ENCODE measurements at regions not wholly inside any gene's neighbourhood (a gene's known extent, or its start where the extent isn't known, plus 50 kb on each side); places are given as distances from the start of the nearest gene placed in this dataset.
A peak's percentile ranks its signal among the peaks of the same experiment; 100 is the strongest.

DNA sequence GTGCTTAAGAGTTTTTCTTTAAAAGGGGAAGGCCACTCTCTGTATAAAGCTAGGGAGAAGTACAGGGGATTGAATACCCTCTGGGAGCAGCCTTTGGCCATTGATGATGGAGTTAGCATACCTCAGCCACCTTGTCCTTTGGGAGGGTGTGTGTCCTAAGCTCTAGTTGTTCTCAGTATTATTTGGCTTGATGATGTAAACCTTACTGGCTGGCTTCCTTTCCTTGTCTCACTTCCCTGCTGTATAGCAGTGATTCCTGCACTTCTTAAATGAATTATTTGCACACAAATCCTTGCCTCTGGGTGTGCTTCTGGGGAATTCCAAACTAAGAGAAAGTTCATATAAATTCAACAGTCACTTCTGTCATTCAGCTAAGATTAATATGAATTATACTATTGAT lies 234.9 kb upstream of the RIOK2 start:
- DNase-seq (ENCODE audit: low spot score in 2 of 2), result no peak
- H3K36me3 ChIP-seq (replicated peaks), result no peaks in the 10 kb centered on the region
- H3K4me3 ChIP-seq, result no peak overlapping the region
- in situ Hi-C loops (cut with MboI; ENCODE audit: low sequenced_read_pairs), result no loop called here
- no peaks in the 10 kb centered on the region for H3K27me3 ChIP-seq (ENCODE audit: low read depth)
- H3K4me1 ChIP-seq, result peaks cover 8% of the 10 kb centered on the region
- H3K9me3 ChIP-seq, result no peaks in the 10 kb centered on the region

DNA sequence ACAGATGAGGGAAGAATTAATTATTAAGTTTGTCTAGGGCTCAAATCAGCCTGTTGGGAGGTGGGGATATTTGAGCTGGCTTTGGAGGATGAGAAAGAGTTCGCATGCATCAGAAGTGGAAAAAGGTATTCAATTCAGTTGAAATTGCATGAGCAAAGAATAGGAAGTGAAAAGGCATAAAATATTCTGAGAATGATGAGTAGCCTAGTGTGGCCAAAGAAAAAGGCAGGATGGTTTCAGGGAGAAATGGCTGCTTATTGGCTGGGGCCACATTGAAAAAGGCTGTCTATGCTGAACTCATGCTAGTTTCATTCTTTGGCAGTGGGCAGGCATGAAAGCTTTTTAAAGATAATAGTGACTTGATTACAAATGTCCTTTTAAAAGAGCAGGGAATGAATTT lies 235.4 kb upstream of the RIOK2 start:
- H3K27me3 ChIP-seq (ENCODE audit: low read depth), result no peaks in the 10 kb centered on the region
- no peaks in the 10 kb centered on the region for H3K36me3 ChIP-seq (replicated peaks)
- no peak overlapping the region for H3K4me3 ChIP-seq
- in situ Hi-C loops (cut with MboI; ENCODE audit: low sequenced_read_pairs), result no loop called here
- H3K4me1 ChIP-seq, result peaks cover 3% of the 10 kb centered on the region; the same call in 1 of the 2 replicates
- H3K9me3 ChIP-seq, result no peaks in the 10 kb centered on the region
- no peak for DNase-seq (ENCODE audit: low spot score in 2 of 2)

DNA sequence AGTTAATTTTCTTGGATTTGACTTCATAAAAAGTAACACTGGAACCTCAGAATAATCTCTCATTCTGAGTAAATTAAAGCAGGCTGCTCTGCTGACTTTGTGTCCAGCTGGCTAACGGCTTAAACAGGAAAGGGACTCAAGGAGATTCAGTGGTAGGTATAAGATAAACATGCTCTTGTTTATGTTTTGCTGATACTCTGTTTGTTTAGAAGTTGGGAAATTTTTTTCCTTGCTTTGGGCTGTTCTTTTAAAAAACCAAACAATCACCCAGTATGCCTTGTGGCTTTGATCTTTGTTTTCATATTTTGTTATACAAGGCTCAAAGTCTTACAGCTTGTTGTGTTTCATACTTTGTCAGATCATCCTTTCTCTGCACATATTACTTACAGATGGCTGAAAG lies 237.6 kb upstream of the RIOK2 start:
- peaks cover under 1% of the 10 kb centered on the region; the same call in 1 of the 2 replicates for H3K4me1 ChIP-seq
- no peak overlapping the region for H3K4me3 ChIP-seq
- in situ Hi-C loops (cut with MboI; ENCODE audit: low sequenced_read_pairs), result loop anchor here (10.0 kb wide), 1 partner anchor 114 kb away; no protein-coding TSS in a partner anchor
- no peaks in the 10 kb centered on the region for H3K36me3 ChIP-seq (replicated peaks)
- H3K27me3 ChIP-seq (ENCODE audit: low read depth), result no peaks in the 10 kb centered on the region
- DNase-seq (ENCODE audit: low spot score in 2 of 2), result no peak
- no peaks in the 10 kb centered on the region for H3K9me3 ChIP-seq

DNA sequence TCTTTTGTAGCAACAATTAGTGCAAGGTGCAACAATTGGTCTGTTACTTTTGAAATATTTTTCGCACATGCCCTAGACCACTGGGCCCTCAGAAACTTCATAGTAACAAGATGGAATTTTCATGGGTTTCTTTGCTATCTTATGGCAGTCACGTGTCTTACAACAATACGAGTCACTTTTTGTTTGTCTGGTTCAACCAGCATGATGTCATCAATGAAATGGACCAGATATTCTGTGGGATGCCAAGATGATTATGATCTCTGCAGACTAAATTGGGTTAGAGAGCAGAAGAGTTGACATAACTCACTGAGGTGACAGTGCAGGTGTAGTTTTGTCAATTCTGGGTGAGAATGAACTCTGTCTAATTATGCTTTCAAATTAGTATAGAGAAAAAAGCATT lies 239.6 kb upstream of the RIOK2 start:
- Histone ChIP-seq H3K9me3 (no peaks in the 10 kb centered on the region), H3K36me3 (replicated peaks) (no peaks in the 10 kb centered on the region), H3K4me3 (no peak overlapping the region), H3K4me1 (no peaks in the 10 kb centered on the region), H3K27me3 (ENCODE audit: low read depth) (no peaks in the 10 kb centered on the region)
- DNase-seq (ENCODE audit: low spot score in 2 of 2), result no peak
- in situ Hi-C loops (cut with MboI; ENCODE audit: low sequenced_read_pairs), result loop anchor here (10.0 kb wide), 1 partner anchor 112 kb away; no protein-coding TSS in a partner anchor

DNA sequence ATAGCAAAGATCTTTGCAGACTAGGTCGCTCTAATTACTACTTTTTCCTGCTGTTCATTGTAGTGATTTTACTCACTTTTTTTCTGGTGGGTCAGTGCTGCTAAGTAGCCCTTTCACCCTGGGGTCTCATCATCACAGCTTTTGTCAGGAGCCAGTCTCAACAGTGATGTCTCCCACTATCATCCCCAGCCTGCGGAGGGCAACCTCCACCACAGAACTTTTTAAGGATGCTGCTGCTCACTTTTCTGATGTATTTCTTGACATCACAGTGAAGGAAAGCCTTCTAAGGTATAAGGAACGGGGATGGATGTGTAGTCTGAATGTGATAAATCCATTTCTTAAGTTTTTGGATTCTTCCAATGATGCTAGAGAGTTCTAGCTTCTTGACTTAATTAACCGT lies 242.5 kb upstream of the RIOK2 start:
- Histone ChIP-seq H3K4me1 (no peaks in the 10 kb centered on the region), H3K9me3 (no peaks in the 10 kb centered on the region), H3K4me3 (no peak overlapping the region), H3K27me3 (ENCODE audit: low read depth) (no peaks in the 10 kb centered on the region), H3K36me3 (replicated peaks) (no peaks in the 10 kb centered on the region)
- in situ Hi-C loops (cut with MboI; ENCODE audit: low sequenced_read_pairs), result loop anchor here (10.0 kb wide), 1 partner anchor 109 kb away; no protein-coding TSS in a partner anchor
- peak in 1 of 2 experiments; percentile 60 for DNase-seq (ENCODE audit: low spot score in 2 of 2)

DNA sequence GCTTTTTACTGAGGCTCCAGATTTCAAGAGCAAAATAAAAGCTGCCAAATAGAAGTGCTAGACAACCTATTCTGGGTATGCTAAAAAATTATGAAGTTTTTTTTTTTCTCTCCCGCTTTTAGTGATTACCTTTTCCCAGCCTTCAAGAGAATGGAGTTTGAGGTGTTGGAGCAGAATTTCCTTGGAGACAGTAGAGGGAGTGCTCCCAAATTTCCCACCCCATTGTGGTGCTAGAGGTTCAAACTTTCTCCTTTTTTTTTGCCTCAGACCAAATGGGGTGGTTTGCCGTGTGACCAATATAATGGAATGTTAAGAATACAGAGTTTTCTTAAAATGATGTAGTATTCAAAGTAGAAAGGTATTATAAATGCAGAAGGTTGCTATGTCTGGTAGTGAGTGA lies 244.2 kb upstream of the RIOK2 start:
- H3K27me3 ChIP-seq (ENCODE audit: low read depth), result no peaks in the 10 kb centered on the region
- in situ Hi-C loops (cut with MboI; ENCODE audit: low sequenced_read_pairs), result loop anchor here (10.0 kb wide), 1 partner anchor 108 kb away; no protein-coding TSS in a partner anchor

DNA sequence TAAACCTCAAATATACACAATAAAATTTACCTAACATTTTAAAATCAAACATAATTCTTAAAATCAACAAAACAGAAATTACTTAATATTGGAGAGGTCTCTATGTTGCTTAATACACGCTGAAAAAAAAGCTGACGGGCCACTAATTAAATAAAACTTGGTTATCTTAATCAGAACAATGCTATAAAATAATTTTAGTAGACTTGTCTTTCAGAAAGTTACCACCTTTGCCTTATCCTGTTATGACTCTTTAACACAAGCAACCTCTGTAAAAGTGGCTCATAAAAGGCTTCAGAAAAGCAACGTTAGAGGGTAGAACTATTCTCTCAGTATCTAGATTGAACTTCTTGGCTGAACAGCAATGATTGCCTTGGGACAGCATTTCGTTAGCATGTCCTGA lies 251.0 kb upstream of the RIOK2 start:
- Histone ChIP-seq H3K9me3 (no peaks in the 10 kb centered on the region), H3K4me3 (no peak overlapping the region), H3K27me3 (ENCODE audit: low read depth) (no peaks in the 10 kb centered on the region), H3K4me1 (peaks cover 10% of the 10 kb centered on the region), H3K36me3 (replicated peaks) (no peaks in the 10 kb centered on the region)
- no peak for DNase-seq (ENCODE audit: low spot score in 2 of 2)
- in situ Hi-C loops (cut with MboI; ENCODE audit: low sequenced_read_pairs), result no loop called here

More for the DNA sequence above, 244.2 kb upstream of the RIOK2 start:
- no peaks in the 10 kb centered on the region for H3K9me3 ChIP-seq
- no peak overlapping the region for H3K4me3 ChIP-seq
- no peaks in the 10 kb centered on the region for H3K4me1 ChIP-seq
- no peaks in the 10 kb centered on the region for H3K36me3 ChIP-seq (replicated peaks)
- DNase-seq (ENCODE audit: low spot score in 2 of 2), result no peak

DNA sequence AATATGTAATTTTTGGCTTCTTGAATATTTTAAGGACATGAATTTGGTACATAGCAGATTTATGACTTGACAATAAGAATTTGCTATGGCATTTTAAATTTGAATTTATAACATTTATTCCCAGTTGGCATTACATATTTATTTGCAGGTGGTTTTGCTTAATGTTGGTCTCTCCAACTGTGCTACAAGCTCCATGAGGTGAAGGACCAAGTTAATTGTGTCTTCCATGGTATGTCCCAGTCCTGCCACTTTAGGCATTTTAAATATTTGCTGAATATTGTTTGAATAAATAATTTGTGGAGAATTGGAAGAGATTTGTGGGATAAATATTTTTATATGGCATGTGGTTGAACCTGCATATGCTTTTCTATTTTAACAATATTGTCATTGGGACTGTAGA lies 253.4 kb upstream of the RIOK2 start:
- DNase-seq (ENCODE audit: low spot score in 2 of 2), result no peak
- in situ Hi-C loops (cut with MboI; ENCODE audit: low sequenced_read_pairs), result no loop called here
- Histone ChIP-seq H3K9me3 (no peaks in the 10 kb centered on the region), H3K27me3 (ENCODE audit: low read depth) (no peaks in the 10 kb centered on the region), H3K4me3 (no peak overlapping the region), H3K36me3 (replicated peaks) (no peaks in the 10 kb centered on the region), H3K4me1 (peaks cover 16% of the 10 kb centered on the region)

DNA sequence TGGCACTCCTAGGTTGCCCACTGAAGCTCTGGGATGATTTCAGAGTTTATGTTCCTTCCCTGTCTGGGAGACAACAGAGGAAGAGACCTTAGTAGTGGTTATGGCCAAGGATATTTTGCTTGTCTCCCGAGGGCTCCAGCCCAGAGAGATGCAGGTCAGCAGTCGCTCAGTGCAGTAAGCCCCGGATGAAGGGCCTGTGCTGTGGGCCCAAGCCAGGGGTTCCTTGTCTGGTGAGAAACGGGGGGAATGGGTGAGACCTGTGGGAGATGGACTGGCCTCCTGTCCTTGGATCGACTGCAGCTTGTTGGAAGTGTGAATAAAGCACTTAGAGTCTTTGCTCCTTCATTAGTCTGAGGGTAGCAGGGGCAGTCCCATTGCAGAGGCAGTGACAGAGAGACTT lies 260.7 kb upstream of the RIOK2 start:
- no peak for DNase-seq (ENCODE audit: low spot score in 2 of 2)
- Histone ChIP-seq H3K9me3 (no peaks in the 10 kb centered on the region; the same call in 1 of the 2 replicates), H3K27me3 (ENCODE audit: low read depth) (no peaks in the 10 kb centered on the region), H3K4me3 (no peak overlapping the region), H3K4me1 (peaks cover 8% of the 10 kb centered on the region), H3K36me3 (replicated peaks) (no peaks in the 10 kb centered on the region)
- in situ Hi-C loops (cut with MboI; ENCODE audit: low sequenced_read_pairs), result no loop called here

DNA sequence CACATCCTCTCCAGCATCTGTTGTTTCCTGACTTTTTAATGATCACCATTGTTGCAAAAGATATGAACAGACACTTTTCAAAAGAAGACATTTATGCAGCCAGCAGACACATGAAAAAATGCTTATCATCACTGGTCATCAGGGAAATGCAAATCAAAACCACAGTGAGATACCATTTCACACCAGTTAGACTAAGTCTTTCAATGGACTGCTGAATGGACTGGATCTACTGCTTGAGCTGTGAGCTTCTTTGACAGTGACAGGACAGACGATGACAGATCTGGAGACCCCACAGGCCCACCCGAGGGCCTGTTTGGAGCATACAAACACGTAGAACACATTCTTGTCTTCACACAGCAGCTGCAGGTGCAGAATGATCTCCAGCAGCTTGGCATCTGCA lies 266.1 kb upstream of the RIOK2 start:
- Histone ChIP-seq H3K27me3 (ENCODE audit: low read depth) (no peaks in the 10 kb centered on the region), H3K36me3 (replicated peaks) (no peaks in the 10 kb centered on the region), H3K4me3 (no peak overlapping the region), H3K9me3 (no peaks in the 10 kb centered on the region; the same call in 1 of the 2 replicates), H3K4me1 (peaks cover 21% of the 10 kb centered on the region)
- DNase-seq (ENCODE audit: low spot score in 2 of 2), result no peak
- in situ Hi-C loops (cut with MboI; ENCODE audit: low sequenced_read_pairs), result no loop called here

DNA sequence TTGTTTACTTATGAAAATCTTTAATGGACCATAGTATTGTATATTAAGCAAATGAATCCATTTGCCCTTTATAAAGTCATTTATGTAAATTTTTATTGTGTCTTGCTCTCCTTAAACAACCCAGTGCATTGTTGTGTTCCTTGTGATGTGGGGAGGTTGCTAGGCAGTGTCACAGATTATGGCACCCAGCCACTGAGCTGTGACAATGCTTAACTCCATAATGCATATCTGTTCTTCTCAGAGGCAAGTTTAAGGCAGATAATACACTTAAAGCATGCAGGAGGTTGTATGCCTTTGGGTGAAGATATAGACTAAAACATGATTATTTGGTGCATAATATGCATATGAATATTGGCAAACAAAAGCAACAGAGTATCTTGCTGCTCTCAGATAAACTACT lies 269.6 kb upstream of the RIOK2 start:
- peak; percentile 89 to 98 for DNase-seq (ENCODE audit: low spot score in 2 of 2)
- in situ Hi-C loops (cut with MboI; ENCODE audit: low sequenced_read_pairs), result no loop called here
- H3K36me3 ChIP-seq (replicated peaks), result no peaks in the 10 kb centered on the region
- no peak overlapping the region for H3K4me3 ChIP-seq
- H3K9me3 ChIP-seq, result no peaks in the 10 kb centered on the region
- H3K4me1 ChIP-seq, result peaks cover 25% of the 10 kb centered on the region
- H3K27me3 ChIP-seq (ENCODE audit: low read depth), result no peaks in the 10 kb centered on the region

DNA sequence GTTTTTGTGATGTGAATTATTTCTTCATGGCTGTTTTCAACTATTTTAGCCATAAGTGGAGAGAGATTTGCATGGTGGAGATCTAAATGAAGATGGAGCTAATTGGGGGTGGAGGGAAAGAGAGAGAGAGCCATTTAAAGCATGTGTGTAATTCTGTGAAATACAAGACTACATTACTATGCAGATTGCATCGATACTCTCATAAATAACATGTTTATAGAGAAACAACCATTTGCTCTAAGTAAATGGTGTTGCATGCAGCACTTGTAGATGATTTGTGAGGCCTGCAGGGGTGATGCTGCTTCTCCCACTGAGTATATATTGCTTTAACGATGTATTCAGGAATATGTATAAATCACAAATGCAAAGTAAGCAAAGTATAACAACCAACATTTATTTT lies 270.2 kb upstream of the RIOK2 start:
- DNase-seq (ENCODE audit: low spot score in 2 of 2), result peak; percentile 43 to 54
- Histone ChIP-seq H3K36me3 (replicated peaks) (no peaks in the 10 kb centered on the region), H3K4me1 (peaks cover 25% of the 10 kb centered on the region), H3K4me3 (no peak overlapping the region), H3K27me3 (ENCODE audit: low read depth) (no peaks in the 10 kb centered on the region), H3K9me3 (no peaks in the 10 kb centered on the region)
- in situ Hi-C loops (cut with MboI; ENCODE audit: low sequenced_read_pairs), result no loop called here

DNA sequence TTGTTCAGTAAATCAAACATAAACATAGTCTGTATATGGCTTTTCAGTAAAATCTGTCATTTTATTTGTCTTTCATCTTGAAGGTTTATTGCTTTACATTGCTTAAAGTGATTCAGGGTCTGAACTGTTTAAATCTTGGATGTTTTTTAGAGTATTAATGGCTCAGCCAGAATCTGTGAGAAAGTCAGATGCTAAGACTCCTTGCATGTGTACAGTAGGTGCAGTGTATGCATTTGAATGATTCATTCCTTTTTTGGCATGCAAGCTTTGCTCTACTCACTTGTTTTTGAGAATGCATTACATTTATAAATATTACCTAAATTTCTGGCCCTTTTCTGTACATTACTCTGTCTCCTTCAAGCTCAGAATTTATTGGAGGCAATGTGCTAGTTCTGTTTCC lies 271.0 kb upstream of the RIOK2 start:
- no peak overlapping the region for H3K4me3 ChIP-seq
- no peaks in the 10 kb centered on the region for H3K9me3 ChIP-seq
- in situ Hi-C loops (cut with MboI; ENCODE audit: low sequenced_read_pairs), result no loop called here
- no peaks in the 10 kb centered on the region for H3K27me3 ChIP-seq (ENCODE audit: low read depth)
- peaks cover 25% of the 10 kb centered on the region for H3K4me1 ChIP-seq
- no peaks in the 10 kb centered on the region for H3K36me3 ChIP-seq (replicated peaks)
- peak in 1 of 2 experiments; percentile 39 for DNase-seq (ENCODE audit: low spot score in 2 of 2)

DNA sequence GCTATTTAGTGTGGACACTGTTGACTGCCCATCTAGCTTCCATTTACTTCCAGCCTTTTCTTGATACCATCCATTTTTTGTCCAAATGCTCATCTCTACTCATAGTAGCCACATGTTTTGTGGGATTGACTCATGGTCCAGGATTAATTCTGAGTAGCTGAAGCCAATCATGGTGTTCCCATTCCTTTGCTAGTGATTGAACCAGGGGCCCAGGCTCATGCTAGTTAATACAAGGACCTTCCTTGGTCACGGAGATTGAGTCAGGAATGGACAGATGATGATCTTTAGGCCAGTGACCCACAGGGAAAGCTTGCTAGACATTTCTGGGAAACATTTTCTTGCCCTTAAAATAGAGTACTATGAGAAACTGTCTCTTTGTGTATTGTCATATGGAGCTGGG lies 272.9 kb upstream of the RIOK2 start:
- Histone ChIP-seq H3K4me3 (no peak overlapping the region), H3K9me3 (no peaks in the 10 kb centered on the region), H3K4me1 (peaks cover 25% of the 10 kb centered on the region), H3K27me3 (ENCODE audit: low read depth) (no peaks in the 10 kb centered on the region), H3K36me3 (replicated peaks) (no peaks in the 10 kb centered on the region)
- in situ Hi-C loops (cut with MboI; ENCODE audit: low sequenced_read_pairs), result no loop called here
- no peak for DNase-seq (ENCODE audit: low spot score in 2 of 2)

DNA sequence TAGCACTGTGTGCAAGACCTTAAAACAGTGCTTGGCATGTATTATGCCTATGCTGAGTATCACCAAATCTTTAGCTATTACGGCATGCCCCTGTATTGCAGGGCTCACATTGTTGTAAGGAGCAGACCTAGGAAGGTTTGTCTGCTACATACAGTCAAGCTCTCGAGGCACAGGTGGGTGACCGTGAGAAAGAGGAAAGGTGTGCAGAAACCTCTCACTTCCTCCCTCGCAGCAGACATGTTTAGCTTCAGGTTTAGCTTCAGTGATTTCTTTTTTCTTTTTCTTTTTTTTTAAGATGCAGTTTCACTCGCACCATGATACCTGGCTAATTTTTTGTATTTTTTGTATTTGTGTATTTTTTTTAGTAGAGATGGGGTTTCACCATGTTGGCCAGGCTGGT lies 275.8 kb upstream of the RIOK2 start:
- Histone ChIP-seq H3K9me3 (no peaks in the 10 kb centered on the region), H3K36me3 (replicated peaks) (no peaks in the 10 kb centered on the region), H3K4me3 (no peak overlapping the region), H3K27me3 (ENCODE audit: low read depth) (no peaks in the 10 kb centered on the region), H3K4me1 (peaks cover 8% of the 10 kb centered on the region)
- DNase-seq (ENCODE audit: low spot score in 2 of 2), result no peak
- in situ Hi-C loops (cut with MboI; ENCODE audit: low sequenced_read_pairs), result no loop called here

Data from HAP-1 (cell line).